Urinary bladder (tissue), 3 donors: ENCODE measurements at regions not wholly inside any gene's neighbourhood (a gene's known extent, or its start where the extent isn't known, plus 50 kb on each side); places are given as distances from the start of the nearest gene placed in this dataset.

ENCODE experiments used
- DNase-seq: peaks from one replicate; pipeline ENCODE4 v3.0.0-alpha.2; 2015; ENCODE audit errors: extremely low spot score
- H3K27ac ChIP-seq: one replicate; pipeline ENCODE4 v1.5.1; 2013; ENCODE audit warnings: low read depth, mild to moderate bottlenecking, moderate library complexity
- H3K36me3 ChIP-seq: one replicate; pipeline ENCODE4 v1.6.1; 2013; ENCODE audit warnings: mild to moderate bottlenecking, moderate library complexity; ENCODE audit not compliant: insufficient read depth
- H3K4me1 ChIP-seq: one replicate; pipeline ENCODE4 v1.6.1; 2013; ENCODE audit warnings: mild to moderate bottlenecking, moderate library complexity; ENCODE audit not compliant: insufficient read depth
- H3K4me3 ChIP-seq: one replicate; pipeline ENCODE4 v1.5.1; 2013; ENCODE audit warnings: low read depth, low read length
- WGBS: extraction: QIAGEN DNeasy Blood & Tissue Kit; methylation state at CpG from one replicate; pipeline ENCODE4 v1.1.7; 2013; 5-methylcytosine and 5-hydroxymethylcytosine counted together
- donor health status: healthy with polysubstance abuse.
- donor health status: healthy.

- DNase-seq = no peak
- Histone ChIP-seq H3K4me1 (no peaks in the 10 kb centered on the region), H3K27ac (no peak overlapping the region), H3K36me3 (no peaks in the 10 kb centered on the region), H3K4me3 (peak overlapping the region; percentile 13)
- WGBS = 29% methylated on average over 30 of the region's 30 CpGs
Measured at GRCh38 chr20:60086821-60087562, 128.8 kb downstream of the CDH26 start.

DNA sequence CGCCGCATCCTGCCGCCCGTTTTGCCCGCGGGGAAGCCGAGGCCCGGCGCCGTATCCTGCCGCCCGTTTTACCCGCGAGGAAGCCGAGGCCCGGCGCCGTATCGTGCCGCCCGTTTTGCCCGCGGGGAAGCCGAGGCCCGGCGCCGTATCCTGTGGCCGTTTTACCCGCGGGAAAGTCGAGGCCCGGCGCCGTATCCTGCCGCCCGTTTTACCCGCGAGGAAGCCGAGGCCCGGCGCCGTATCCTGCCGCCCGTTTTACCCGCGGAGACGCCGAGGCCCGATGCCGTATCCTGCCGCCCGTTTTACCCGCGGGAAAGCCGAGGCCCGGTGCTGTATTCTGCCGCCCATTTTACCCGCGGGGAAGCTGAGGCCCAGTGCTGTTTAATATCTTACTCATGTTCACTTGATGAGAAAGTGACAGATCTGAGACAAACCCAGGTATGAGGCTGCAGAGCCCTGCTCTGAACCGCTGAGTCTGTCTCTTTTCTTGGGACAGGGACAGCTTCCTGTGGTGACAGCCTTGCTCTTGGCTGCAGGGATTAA lies 129.4 kb downstream of the CDH26 start:
- no peak overlapping the region for H3K27ac ChIP-seq
- H3K4me1 ChIP-seq = no peaks in the 10 kb centered on the region
- DNase-seq = no peak
- no peaks in the 10 kb centered on the region for H3K36me3 ChIP-seq
- WGBS = 3% methylated on average over 60 of the region's 60 CpGs
- H3K4me3 ChIP-seq = peak overlapping the region; percentile 13

GRCh38 chr20:60088236-60088635 lies 130.0 kb downstream of the CDH26 start:
- WGBS = 94% methylated on average over 10 of the region's 10 CpGs
- DNase-seq = no peak
- Histone ChIP-seq H3K27ac (no peak overlapping the region), H3K4me1 (no peaks in the 10 kb centered on the region), H3K4me3 (no peak overlapping the region), H3K36me3 (no peaks in the 10 kb centered on the region)

- DNase-seq = no peak
- Histone ChIP-seq H3K4me3 (no peak overlapping the region), H3K36me3 (no peaks in the 10 kb centered on the region), H3K4me1 (no peaks in the 10 kb centered on the region), H3K27ac (no peak overlapping the region)
- WGBS = 27% methylated on average over 4 of the region's 4 CpGs
Measured at GRCh38 chr20:60090631-60091030, 132.4 kb downstream of the CDH26 start.

DNA sequence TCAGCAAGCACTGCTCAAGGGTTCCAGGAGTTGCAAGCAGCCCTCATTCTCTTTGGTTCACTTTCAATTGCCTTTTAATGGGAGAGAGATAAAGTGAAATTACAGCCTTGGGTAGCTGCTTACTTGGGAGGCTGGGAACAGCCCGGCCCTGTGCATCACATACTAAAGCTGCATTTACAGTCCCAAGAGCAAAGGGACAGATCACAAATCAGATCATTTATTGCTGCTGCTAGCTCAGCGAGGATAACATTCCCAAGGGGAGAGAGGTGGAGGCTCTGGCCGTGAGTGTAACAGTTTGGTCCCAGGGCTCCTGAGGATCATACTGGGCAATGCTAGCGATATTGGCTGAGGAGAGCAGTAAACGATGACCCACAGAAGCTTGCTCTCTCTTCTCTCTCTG lies 133.1 kb downstream of the CDH26 start:
- WGBS = 74% methylated on average over 5 of the region's 5 CpGs
- Histone ChIP-seq H3K4me1 (no peaks in the 10 kb centered on the region), H3K4me3 (no peak overlapping the region), H3K27ac (no peak overlapping the region), H3K36me3 (no peaks in the 10 kb centered on the region)
- no peak for DNase-seq

GRCh38 chr20:60091861-60092260 lies 133.6 kb downstream of the CDH26 start:
- no peak overlapping the region for H3K27ac ChIP-seq
- H3K36me3 ChIP-seq = no peaks in the 10 kb centered on the region
- no peaks in the 10 kb centered on the region for H3K4me1 ChIP-seq
- 90% methylated on average over 1 of the region's 1 CpG for WGBS
- no peak for DNase-seq
- no peak overlapping the region for H3K4me3 ChIP-seq

DNA sequence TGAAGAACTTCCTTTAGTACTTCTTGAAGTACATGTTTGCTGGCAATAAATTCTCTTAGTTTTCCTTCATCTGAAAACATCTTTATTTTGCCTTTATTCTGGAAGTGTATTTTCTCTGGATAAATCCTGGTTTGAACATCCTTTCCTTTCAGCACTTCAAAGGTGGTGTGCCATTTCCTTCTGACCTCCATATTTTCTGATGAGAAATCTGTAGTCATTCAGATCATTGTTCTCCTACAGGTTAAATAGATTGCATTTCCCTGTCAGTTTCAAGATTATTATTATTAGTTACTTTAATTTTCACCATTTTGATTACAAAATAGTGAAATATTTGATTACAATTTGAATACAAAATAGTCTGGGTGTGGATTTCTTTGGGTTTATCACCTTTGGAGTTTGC lies 134.5 kb downstream of the CDH26 start:
- Histone ChIP-seq H3K4me1 (no peaks in the 10 kb centered on the region), H3K27ac (no peak overlapping the region), H3K36me3 (no peaks in the 10 kb centered on the region), H3K4me3 (no peak overlapping the region)
- no peak for DNase-seq

- Histone ChIP-seq H3K27ac (no peak overlapping the region), H3K36me3 (no peaks in the 10 kb centered on the region), H3K4me1 (no peaks in the 10 kb centered on the region), H3K4me3 (no peak overlapping the region)
- no peak for DNase-seq
- WGBS = 79% methylated on average over 5 of the region's 5 CpGs
Measured at GRCh38 chr20:60095456-60095855, 137.2 kb downstream of the CDH26 start.

DNA sequence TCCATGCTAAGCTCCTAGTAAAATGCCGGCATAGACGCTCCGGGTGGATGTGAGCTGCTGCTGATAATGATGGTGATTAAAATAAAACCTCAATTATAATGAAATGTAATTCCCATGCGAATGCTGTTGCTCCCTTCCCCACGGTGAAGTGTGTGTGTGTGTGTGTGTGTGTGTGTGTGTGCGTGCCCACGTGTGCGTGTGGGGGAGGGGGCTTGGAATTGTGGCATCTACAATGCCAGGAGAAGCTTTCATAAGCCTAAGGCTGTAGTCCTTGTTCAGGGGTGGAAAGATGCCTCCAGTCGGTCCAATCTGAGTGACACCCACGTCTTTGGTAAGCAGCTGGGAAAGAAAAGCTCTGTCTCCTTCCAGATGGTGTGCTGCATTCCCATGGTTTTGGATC lies 137.9 kb downstream of the CDH26 start:
- Histone ChIP-seq H3K27ac (no peak overlapping the region), H3K4me1 (no peaks in the 10 kb centered on the region), H3K36me3 (no peaks in the 10 kb centered on the region), H3K4me3 (no peak overlapping the region)
- 69% methylated on average over 10 of the region's 10 CpGs for WGBS
- DNase-seq = no peak

- no peak overlapping the region for H3K4me3 ChIP-seq
- H3K36me3 ChIP-seq = no peaks in the 10 kb centered on the region
- H3K27ac ChIP-seq = no peak overlapping the region
- no peak for DNase-seq
- WGBS = 70% methylated on average over 4 of the region's 4 CpGs
- no peaks in the 10 kb centered on the region for H3K4me1 ChIP-seq
Measured at GRCh38 chr20:60097285-60097684, 139.1 kb downstream of the CDH26 start.

- Histone ChIP-seq H3K4me1 (no peaks in the 10 kb centered on the region), H3K4me3 (no peak overlapping the region), H3K27ac (no peak overlapping the region), H3K36me3 (no peaks in the 10 kb centered on the region)
- DNase-seq = no peak
- WGBS = 65% methylated on average over 5 of the region's 5 CpGs
Measured at GRCh38 chr20:60100780-60101179, 142.6 kb downstream of the CDH26 start.

DNA sequence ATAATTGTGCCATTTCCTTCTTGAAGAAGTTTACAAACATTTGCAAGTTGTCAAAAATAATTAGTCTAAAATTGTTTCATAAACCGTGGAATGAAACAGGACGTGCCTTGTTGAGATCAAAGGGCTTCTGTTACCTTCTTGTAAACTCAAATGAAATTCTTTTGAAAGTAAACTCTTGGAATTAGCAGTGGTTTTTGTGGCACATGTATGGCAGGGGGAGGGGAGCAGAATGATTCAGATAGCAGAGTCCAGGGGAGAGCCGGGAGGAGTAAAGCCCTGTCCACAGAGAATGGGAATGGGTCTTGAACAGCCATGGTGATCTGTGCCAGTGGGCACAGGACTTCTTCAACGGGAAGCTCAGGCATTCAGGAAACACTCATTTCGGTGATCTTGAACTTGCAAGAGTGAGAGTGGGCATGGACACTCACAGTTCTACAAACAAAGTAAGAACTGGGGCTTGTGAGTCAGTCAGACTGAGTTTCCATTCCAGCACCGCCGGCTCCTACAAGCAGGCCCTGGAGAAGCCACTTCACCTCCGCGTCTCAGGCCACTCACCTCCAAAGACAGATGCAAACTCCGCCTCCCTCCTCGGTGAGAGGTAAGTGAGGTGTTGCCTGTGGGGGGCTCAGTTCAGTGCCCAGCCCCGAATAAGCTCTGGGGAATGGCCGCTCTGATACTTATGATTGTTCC lies 143.1 kb downstream of the CDH26 start:
- DNase-seq = no peak
- no peaks in the 10 kb centered on the region for H3K4me1 ChIP-seq
- H3K36me3 ChIP-seq = no peaks in the 10 kb centered on the region
- WGBS = 62% methylated on average over 13 of the region's 13 CpGs
- no peak overlapping the region for H3K4me3 ChIP-seq
- H3K27ac ChIP-seq = no peak overlapping the region

DNA sequence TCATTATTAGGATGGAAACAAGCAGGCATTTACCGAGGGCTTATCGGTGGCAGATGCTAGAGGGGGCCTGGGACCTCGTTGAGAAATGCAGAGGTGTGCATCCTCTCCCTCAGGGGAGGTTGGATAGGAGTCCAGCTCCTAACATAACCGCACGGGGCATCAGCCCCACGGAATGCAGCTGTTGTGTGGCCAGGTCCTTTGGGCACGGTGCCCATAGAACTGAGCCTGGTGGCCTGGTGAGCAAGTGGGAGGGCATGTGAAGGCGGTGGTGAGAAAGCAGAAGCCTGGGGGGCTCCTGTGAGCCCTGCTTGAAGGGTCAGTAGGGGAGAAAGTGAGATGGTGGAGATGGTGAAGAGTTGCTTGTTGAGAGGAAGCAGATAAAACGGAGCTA lies 143.7 kb downstream of the CDH26 start:
- Histone ChIP-seq H3K27ac (no peak overlapping the region), H3K36me3 (no peaks in the 10 kb centered on the region), H3K4me1 (no peaks in the 10 kb centered on the region), H3K4me3 (no peak overlapping the region)
- no peak for DNase-seq
- WGBS = 75% methylated on average over 9 of the region's 9 CpGs

DNA sequence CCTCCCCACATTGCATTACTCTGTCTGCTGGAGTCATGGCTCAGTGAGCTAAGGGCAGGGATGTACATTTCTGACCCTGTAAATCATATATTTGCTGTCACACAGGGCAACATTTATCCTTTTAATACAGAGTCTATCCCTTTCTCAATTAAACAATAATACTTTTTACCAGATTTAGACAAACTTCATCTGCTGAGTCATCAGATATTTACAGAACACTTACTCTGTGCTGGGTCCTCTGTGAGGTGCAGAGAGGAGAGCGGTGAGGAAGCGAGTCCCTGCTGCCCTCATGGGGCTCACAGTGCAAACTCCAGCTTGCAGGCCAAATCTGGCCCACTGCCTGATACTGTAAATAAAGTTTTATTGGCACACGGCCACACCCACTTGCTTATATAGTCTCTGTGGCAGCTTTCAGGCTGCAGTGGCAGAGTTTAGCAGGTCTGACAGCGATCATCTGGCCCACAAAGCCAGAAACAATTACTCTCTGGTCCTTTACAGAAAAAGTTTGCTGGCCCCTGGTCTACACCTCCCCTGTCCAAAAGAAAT lies 144.5 kb downstream of the CDH26 start:
- Histone ChIP-seq H3K4me3 (no peak overlapping the region), H3K27ac (no peak overlapping the region), H3K4me1 (no peaks in the 10 kb centered on the region), H3K36me3 (no peaks in the 10 kb centered on the region)
- DNase-seq = no peak
- WGBS = 89% methylated on average over 4 of the region's 4 CpGs
